PC-3 (cell line): ENCODE measurements at regions not wholly inside any gene's neighbourhood (a gene's known extent, or its start where the extent isn't known, plus 50 kb on each side); places are given as distances from the start of the nearest gene placed in this dataset.

Experiments used
- ATAC-seq: fragments of 200-7000 bp; cut with Tn5 transposase; 2 replicates; pipeline ENCODE4 v1.9.1; 2020; ENCODE audit warnings: mild to moderate bottlenecking, moderate library complexity
- BruUV-seq: library from RNA; stranded (reverse); fragments of 400-500 nt; replicated peaks from 2 replicates; lab custom pipeline; 2021; lab: Mats Ljungman, UMichigan
- CTCF ChIA-PET: fragments of 300-600 bp; sonication (Branson Sonifier 250); formaldehyde crosslinking; loops from one replicate; lab custom pipeline; 2022; ENCODE audit warnings: antibody characterized with exemption; lab: Charles Lee
- POLR2A ChIA-PET: fragments of 300-600 bp; sonication (Branson Sonifier 250); formaldehyde crosslinking; loops from one replicate; lab custom pipeline; 2022; ENCODE audit warnings: antibody characterized with exemption; ENCODE audit not compliant: unreplicated experiment; lab: Charles Lee
- DNase-seq: peaks from one replicate; pipeline ENCODE4 v3.0.0-alpha.2; 2015
- H2AFZ ChIP-seq: fragments of 300-600 bp; sonication (generic); 2 replicates; pipeline ENCODE4 v1.6.0; 2016; ENCODE audit warnings: antibody characterized with exemption, low read length
- H3F3A ChIP-seq: fragments of 300-600 bp; sonication (generic); one replicate; pipeline ENCODE4 v1.6.0; 2017; ENCODE audit warnings: antibody characterized with exemption, low read length, control low read depth, mild to moderate bottlenecking; ENCODE audit not compliant: unreplicated experiment
- H3K27ac ChIP-seq: fragments of 300-600 bp; sonication (generic); 2 replicates; pipeline ENCODE4 v1.5.1; 2016; ENCODE audit warnings: mild to moderate bottlenecking, low read length
- H3K27me3 ChIP-seq: fragments of 300-600 bp; sonication (generic); 2 replicates; pipeline ENCODE4 v1.6.1; 2016; ENCODE audit warnings: low read length, mixed read lengths
- H3K36me3 ChIP-seq: fragments of 300-600 bp; sonication (generic); 2 replicates; pipeline ENCODE4 v1.6.1; 2016; ENCODE audit warnings: low read depth, mixed run types, low read length, mixed read lengths
- H3K4me1 ChIP-seq: fragments of 300-600 bp; sonication (generic); 2 replicates; pipeline ENCODE4 v1.5.1; 2016; ENCODE audit warnings: low read length; ENCODE audit not compliant: insufficient read depth
- H3K4me2 ChIP-seq: fragments of 300-600 bp; sonication (generic); 2 replicates; pipeline ENCODE4 v1.6.0; 2016; ENCODE audit warnings: low read length
- H3K4me3 ChIP-seq: fragments of 300-600 bp; sonication (generic); 2 replicates; pipeline ENCODE4 v1.5.1; 2016; ENCODE audit warnings: mild to moderate bottlenecking, low read length, mixed read lengths
- H3K79me2 ChIP-seq: fragments of 300-600 bp; sonication (generic); 2 replicates; pipeline ENCODE4 v1.6.1; 2017; ENCODE audit warnings: low read length, mixed read lengths
- H3K9ac ChIP-seq: fragments of 300-600 bp; sonication (generic); 2 replicates; pipeline ENCODE4 v1.6.0; 2016; ENCODE audit warnings: mild to moderate bottlenecking, low read length
- H3K9me2 ChIP-seq: fragments of 300-600 bp; sonication (generic); replicated peaks from 2 replicates; pipeline ENCODE4 v1.6.1; 2016; ENCODE audit warnings: mixed run types, low read length, mixed read lengths
- H3K9me3 ChIP-seq: fragments of 300-600 bp; sonication (generic); 2 replicates; pipeline ENCODE4 v1.6.1; 2016; ENCODE audit warnings: low read length, mixed read lengths
- H4K20me1 ChIP-seq: fragments of 300-600 bp; sonication (generic); 2 replicates; pipeline ENCODE4 v1.6.1; 2016; ENCODE audit warnings: low read length, mixed read lengths
- CTCF ChIP-seq: fragments of 300-600 bp; sonication (generic); conservative IDR thresholded peaks from 2 replicates; pipeline ENCODE4 v1.5.1; 2017; ENCODE audit warnings: antibody characterized with exemption, low read depth, mild to moderate bottlenecking, low read length
- EZH2 ChIP-seq: fragments of 300-600 bp; sonication (generic); IDR thresholded peaks from one replicate; pipeline ENCODE4 v1.6.1; 2017; ENCODE audit warnings: antibody characterized with exemption, mild to moderate bottlenecking, low read length; ENCODE audit not compliant: unreplicated experiment
- EZH2phosphoT487 ChIP-seq: fragments of 300-600 bp; sonication (generic); IDR thresholded peaks from 2 replicates; pipeline ENCODE4 v1.6.1; 2018; ENCODE audit warnings: mild to moderate bottlenecking, antibody characterized with exemption, low read length, borderline replicate concordance
- intact Hi-C: fragments of 100-400 bp; cut with micrococcal nuclease; formaldehyde crosslinking; loops from 2 replicates; pipeline ENCODE4 v1.9.0; 2023

- no peaks in the 10 kb centered on the region for H3K36me3 ChIP-seq
- H3K79me2 ChIP-seq = no peaks in the 10 kb centered on the region
- no peak overlapping the region for H3K4me2 ChIP-seq
- H4K20me1 ChIP-seq = no peaks in the 10 kb centered on the region
- no peak overlapping the region for H3K9ac ChIP-seq
- ATAC-seq (no peak), DNase-seq (no peak)
- ChIA-PET POLR2A (no interaction called here), CTCF (no interaction called here)
- H3K4me3 ChIP-seq = no peak overlapping the region
- no TSS peak for BruUV-seq
- no peaks in the 10 kb centered on the region for H3K9me2 ChIP-seq
- no peaks in the 10 kb centered on the region for H3K4me1 ChIP-seq
- no peak overlapping the region for H3K27ac ChIP-seq
- no peak overlapping the region for H2AFZ ChIP-seq
- TF ChIP-seq EZH2 (no peak), CTCF (no peak), EZH2phosphoT487 (no peak)
- intact Hi-C loops = no loop called here
- no peaks in the 10 kb centered on the region for H3F3A ChIP-seq
- H3K9me3 ChIP-seq = no peaks in the 10 kb centered on the region
- no peaks in the 10 kb centered on the region for H3K27me3 ChIP-seq
Measured at GRCh38 chr1:117707371-117707770, 101.5 kb downstream of the TENT5C start.

- Histone ChIP-seq H3K79me2 (no peaks in the 10 kb centered on the region), H3K27me3 (no peaks in the 10 kb centered on the region), H3F3A (no peaks in the 10 kb centered on the region), H3K4me1 (no peaks in the 10 kb centered on the region), H4K20me1 (no peaks in the 10 kb centered on the region), H3K4me2 (no peak overlapping the region), H3K4me3 (no peak overlapping the region), H3K9ac (no peak overlapping the region), H3K9me3 (no peaks in the 10 kb centered on the region), H3K27ac (no peak overlapping the region), H2AFZ (no peak overlapping the region), H3K36me3 (no peaks in the 10 kb centered on the region), H3K9me2 (no peaks in the 10 kb centered on the region)
- DNase-seq (no peak), ATAC-seq (no peak)
- ChIA-PET POLR2A (no interaction called here), CTCF (no interaction called here)
- BruUV-seq = no TSS peak
- intact Hi-C loops = no loop called here
- TF ChIP-seq EZH2 (no peak), CTCF (no peak), EZH2phosphoT487 (no peak)
Measured at GRCh38 chr1:117708323-117709248, 102.7 kb downstream of the TENT5C start.

- BruUV-seq = no TSS peak
Measured at GRCh38 chr1:117709249-117709691, 103.4 kb downstream of the TENT5C start.

More at GRCh38 chr1:117709249-117709691, 103.4 kb downstream of the TENT5C start:
- Histone ChIP-seq H3K27ac (no peak overlapping the region), H3K36me3 (no peaks in the 10 kb centered on the region), H3K4me3 (no peak overlapping the region), H2AFZ (no peak overlapping the region), H3K9me3 (no peaks in the 10 kb centered on the region), H3K9ac (no peak overlapping the region), H3K4me2 (no peak overlapping the region), H3K79me2 (no peaks in the 10 kb centered on the region), H3K27me3 (no peaks in the 10 kb centered on the region), H3F3A (no peaks in the 10 kb centered on the region), H3K4me1 (no peaks in the 10 kb centered on the region), H4K20me1 (no peaks in the 10 kb centered on the region), H3K9me2 (no peaks in the 10 kb centered on the region)
- intact Hi-C loops = no loop called here
- no peak for TF ChIP-seq CTCF
- no peak for TF ChIP-seq EZH2
- no peak for TF ChIP-seq EZH2phosphoT487
- ChIA-PET CTCF (no interaction called here), POLR2A (no interaction called here)
- no peak for DNase-seq
- ATAC-seq = no peak
